ENCODE measurements at regions not wholly inside any gene's neighbourhood (a gene's known extent, or its start where the extent isn't known, plus 50 kb on each side); places are given as distances from the start of the nearest gene placed in this dataset.

- no peak for DNase-seq
These were observed 271.9 kb upstream of the TMEM161B start for GRCh38 chr5:88540471-88541115.

- DNase-seq, result no peak
These were observed 271.2 kb upstream of the TMEM161B start for GRCh38 chr5:88539693-88540365.

GRCh38 chr5:88539026-88539425, 270.4 kb upstream of the TMEM161B start:
- no peak for DNase-seq

GRCh38 chr5:88536146-88536545, 267.5 kb upstream of the TMEM161B start:
- peak; percentile 69 for DNase-seq

- no peak for DNase-seq
These were observed 256.3 kb upstream of the TMEM161B start for GRCh38 chr5:88524941-88525340.

GRCh38 chr5:88519066-88519465, 250.4 kb upstream of the TMEM161B start:
- DNase-seq, result no peak

GRCh38 chr5:88518131-88519016, 249.7 kb upstream of the TMEM161B start:
- peak; percentile 50 for DNase-seq

GRCh38 chr5:88515881-88516819, 247.5 kb upstream of the TMEM161B start:
- DNase-seq, result no peak

GRCh38 chr5:88515068-88515467, 246.4 kb upstream of the TMEM161B start:
- no peak for DNase-seq

- no peak for DNase-seq
These were observed 240.8 kb upstream of the TMEM161B start for GRCh38 chr5:88509403-88509802.

GRCh38 chr5:88507261-88507660, 238.6 kb upstream of the TMEM161B start:
- no peak for DNase-seq

GRCh38 chr5:88503406-88503805, 234.8 kb upstream of the TMEM161B start:
- DNase-seq, result no peak

- no peak for DNase-seq
These were observed 234.3 kb upstream of the TMEM161B start for GRCh38 chr5:88503041-88503345.

GRCh38 chr5:88502179-88503040, 233.8 kb upstream of the TMEM161B start:
- no peak for DNase-seq

- DNase-seq, result no peak
These were observed 227.2 kb upstream of the TMEM161B start for GRCh38 chr5:88495810-88496209.

- no peak for DNase-seq
These were observed 222.2 kb upstream of the TMEM161B start for GRCh38 chr5:88490874-88491273.

GRCh38 chr5:88489364-88489763, 220.7 kb upstream of the TMEM161B start:
- no peak for DNase-seq

GRCh38 chr5:88488561-88488960, 219.9 kb upstream of the TMEM161B start:
- DNase-seq, result no peak

- DNase-seq, result no peak
These were observed 219.5 kb upstream of the TMEM161B start for GRCh38 chr5:88488130-88488529.

GRCh38 chr5:88487066-88487465, 218.4 kb upstream of the TMEM161B start:
- DNase-seq, result no peak

GRCh38 chr5:88486431-88486830, 217.8 kb upstream of the TMEM161B start:
- no peak for DNase-seq

- no peak for DNase-seq
These were observed 216.9 kb upstream of the TMEM161B start for GRCh38 chr5:88485531-88485930.

Measured in NCI-H226 (cell line).